GM12801 (cell line): ENCODE measurements at regions not wholly inside any gene's neighbourhood (a gene's known extent, or its start where the extent isn't known, plus 50 kb on each side); places are given as distances from the start of the nearest gene placed in this dataset.

Experiments
- CTCF ChIP-seq: IDR thresholded peaks from one replicate; pipeline ENCODE4 v1.5.1; 2011; ENCODE audit warnings: control low read depth; ENCODE audit not compliant: insufficient read length; ENCODE audit errors: extremely low read depth

GRCh38 chr10:53463539-53463938, 691.0 kb upstream of the MBL2 start:
- TF ChIP-seq CTCF, result no peak

- TF ChIP-seq CTCF, result no peak
Measured at GRCh38 chr10:53458007-53458406, 685.4 kb upstream of the MBL2 start.

GRCh38 chr10:53453196-53453595, 680.6 kb upstream of the MBL2 start:
- TF ChIP-seq CTCF, result no peak

GRCh38 chr10:53447576-53447975, 675.0 kb upstream of the MBL2 start:
- TF ChIP-seq CTCF, result no peak

- no peak for TF ChIP-seq CTCF
Measured at GRCh38 chr10:53441843-53442242, 669.3 kb upstream of the MBL2 start.

- TF ChIP-seq CTCF, result no peak
Measured at GRCh38 chr10:53440601-53441000, 668.0 kb upstream of the MBL2 start.

GRCh38 chr10:53434413-53434812, 661.8 kb upstream of the MBL2 start:
- TF ChIP-seq CTCF, result no peak

DNA sequence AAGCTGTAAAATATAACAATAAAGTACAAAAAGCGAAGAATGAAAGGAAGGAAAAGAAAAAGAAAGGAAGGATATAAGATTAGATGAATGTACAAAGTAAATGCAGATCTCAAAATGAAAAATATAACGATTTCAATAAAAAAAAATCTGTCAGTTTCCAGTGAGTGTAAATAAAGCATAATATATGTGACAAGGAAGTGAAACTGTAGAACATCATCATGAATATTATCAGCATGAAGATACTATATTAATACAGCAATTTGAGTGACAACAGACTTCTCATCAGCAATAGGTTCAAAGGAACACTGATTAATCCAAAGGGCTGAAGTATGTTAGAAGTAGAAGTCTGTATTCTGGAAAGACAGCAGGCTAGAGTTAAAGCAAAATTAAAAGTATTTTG, 659.5 kb upstream of the MBL2 start:
- no peak for TF ChIP-seq CTCF
